HEK293T (cell line): ENCODE measurements at regions not wholly inside any gene's neighbourhood (a gene's known extent, or its start where the extent isn't known, plus 50 kb on each side); places are given as distances from the start of the nearest gene placed in this dataset.

Experiments
- CTCF ChIA-PET: fragments of 350-600 bp; formaldehyde crosslinking; extraction: SDS; loops from one replicate; lab custom pipeline; 2021; ENCODE audit warnings: antibody characterized with exemption, inconsistent platforms; lab: Yijun Ruan, JAX
- POLR2A ChIA-PET: fragments of 350-600 bp; formaldehyde crosslinking; extraction: SDS; loops from one replicate; lab custom pipeline; 2020; ENCODE audit warnings: antibody characterized with exemption, inconsistent platforms; lab: Yijun Ruan, JAX
- DNase-seq: peaks from one replicate; pipeline ENCODE4 v3.0.0; 2012; ENCODE audit warnings: mixed read lengths; ENCODE audit errors: extremely low spot score
- ARNT ChIP-seq: fragments of 450-650 bp; IDR thresholded peaks from 2 replicates; pipeline ENCODE4 v1.6.1; 2017; ENCODE audit warnings: mild to moderate bottlenecking
- BHLHE40 ChIP-seq: fragments of 450-650 bp; IDR thresholded peaks from 2 replicates; pipeline ENCODE4 v1.6.1; 2016; ENCODE audit warnings: mild to moderate bottlenecking, moderate library complexity, borderline replicate concordance
- CTBP1 ChIP-seq: fragments of 450-650 bp; IDR thresholded peaks from 2 replicates; pipeline ENCODE4 v1.6.1; 2016; ENCODE audit warnings: borderline replicate concordance
- ELF4 ChIP-seq: fragments of 450-650 bp; IDR thresholded peaks from 2 replicates; pipeline ENCODE4 v1.6.1; 2017; ENCODE audit warnings: antibody characterized with exemption
- FOXA1 ChIP-seq: fragments of 450-650 bp; IDR thresholded peaks from 2 replicates; pipeline ENCODE4 v1.6.1; 2016; ENCODE audit warnings: mild to moderate bottlenecking
- FOXK2 ChIP-seq: fragments of 450-650 bp; IDR thresholded peaks from 2 replicates; pipeline ENCODE4 v1.6.1; 2016; ENCODE audit warnings: mild to moderate bottlenecking
- FOXM1 ChIP-seq: fragments of 450-650 bp; IDR thresholded peaks from 2 replicates; pipeline ENCODE4 v1.6.1; 2017; ENCODE audit warnings: mild to moderate bottlenecking, borderline replicate concordance
- HDGF ChIP-seq: fragments of 450-650 bp; IDR thresholded peaks from 2 replicates; pipeline ENCODE4 v1.6.1; 2017; ENCODE audit warnings: antibody characterized with exemption, borderline replicate concordance
- L3MBTL2 ChIP-seq: fragments of 450-650 bp; conservative IDR thresholded peaks from 2 replicates; pipeline ENCODE4 v1.6.1; 2016; ENCODE audit warnings: mild to moderate bottlenecking
- LEF1 ChIP-seq: fragments of 450-650 bp; IDR thresholded peaks from 2 replicates; pipeline ENCODE4 v1.6.1; 2017; ENCODE audit warnings: mild to moderate bottlenecking, borderline replicate concordance
- NFRKB ChIP-seq: fragments of 450-650 bp; IDR thresholded peaks from 2 replicates; pipeline ENCODE4 v1.6.1; 2016; ENCODE audit warnings: mild to moderate bottlenecking, moderate library complexity
- SP1 ChIP-seq: fragments of 450-650 bp; IDR thresholded peaks from 2 replicates; pipeline ENCODE4 v1.6.1; 2017
- SUZ12 ChIP-seq: fragments of 450-650 bp; IDR thresholded peaks from 2 replicates; pipeline ENCODE4 v1.6.1; 2016; ENCODE audit warnings: mild to moderate bottlenecking
- TARDBP ChIP-seq: fragments of 450-650 bp; IDR thresholded peaks from 2 replicates; pipeline ENCODE4 v1.6.1; 2016
- ZNF384 ChIP-seq: fragments of 450-650 bp; IDR thresholded peaks from 2 replicates; pipeline ENCODE4 v1.6.1; 2016
- TF ChIP-seq, protein P1 (sequence below): fragments of 450-650 bp; IDR thresholded peaks from 2 replicates; pipeline ENCODE4 v1.6.1; 2016

DNA sequence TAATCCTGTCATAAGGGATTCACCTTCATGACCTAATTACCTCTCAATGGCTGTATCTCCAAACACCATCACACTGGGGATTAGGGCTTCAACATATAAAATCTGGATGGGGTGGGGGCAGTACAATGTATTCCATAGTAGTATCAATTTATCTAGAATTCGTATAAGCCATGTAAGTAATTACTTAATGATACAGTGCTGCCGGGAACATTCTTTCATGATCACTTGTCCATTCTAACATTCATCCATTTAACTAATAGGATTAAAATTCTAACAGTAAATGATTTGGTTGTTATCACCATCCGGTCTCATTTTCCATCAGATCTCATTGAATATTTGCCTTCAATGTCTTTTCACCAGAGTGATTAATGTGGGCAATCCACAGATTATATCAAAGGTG, 1620.9 kb upstream of the TENM3 start:
- TF ChIP-seq BHLHE40 (no peak), HDGF (no peak), FOXM1 (no peak), FOXK2 (no peak), CTBP1 (no peak), L3MBTL2 (no peak), ELF4 (no peak), TARDBP (no peak), ZNF384 (no peak), SP1 (no peak), LEF1 (no peak), SUZ12 (no peak), NFRKB (no peak), FOXA1 (no peak), ARNT (no peak)
- TF ChIP-seq, protein P1, sequence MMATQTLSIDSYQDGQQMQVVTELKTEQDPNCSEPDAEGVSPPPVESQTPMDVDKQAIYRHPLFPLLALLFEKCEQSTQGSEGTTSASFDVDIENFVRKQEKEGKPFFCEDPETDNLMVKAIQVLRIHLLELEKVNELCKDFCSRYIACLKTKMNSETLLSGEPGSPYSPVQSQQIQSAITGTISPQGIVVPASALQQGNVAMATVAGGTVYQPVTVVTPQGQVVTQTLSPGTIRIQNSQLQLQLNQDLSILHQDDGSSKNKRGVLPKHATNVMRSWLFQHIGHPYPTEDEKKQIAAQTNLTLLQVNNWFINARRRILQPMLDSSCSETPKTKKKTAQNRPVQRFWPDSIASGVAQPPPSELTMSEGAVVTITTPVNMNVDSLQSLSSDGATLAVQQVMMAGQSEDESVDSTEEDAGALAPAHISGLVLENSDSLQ = no peak

DNA sequence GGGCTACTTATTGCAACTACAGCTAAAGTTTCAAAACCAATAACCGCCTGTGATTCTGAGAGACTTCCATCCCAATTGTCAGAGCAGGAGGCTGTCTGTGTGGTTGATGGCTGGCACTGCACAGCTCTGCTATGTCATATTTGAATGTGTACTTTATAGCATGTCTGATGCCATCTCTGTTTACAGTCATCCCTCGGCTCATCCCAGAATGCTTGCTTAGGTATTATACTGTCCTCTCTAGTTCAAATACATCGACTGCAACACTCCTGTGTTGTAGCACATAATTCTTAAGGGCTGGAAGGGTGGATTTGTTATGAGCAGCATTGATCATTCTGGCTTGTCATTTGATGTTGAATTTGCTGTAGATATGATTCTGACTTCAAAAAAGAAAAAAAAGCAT, 1617.5 kb upstream of the TENM3 start:
- TF ChIP-seq SP1 (no peak), SUZ12 (no peak), CTBP1 (no peak), ZNF384 (no peak), NFRKB (no peak), FOXM1 (no peak), FOXA1 (no peak)
- no peak for DNase-seq
- CTCF ChIA-PET = no interaction called here
- POLR2A ChIA-PET = no interaction called here

More for the DNA sequence above, 1620.9 kb upstream of the TENM3 start:
- CTCF ChIA-PET = no interaction called here
- no peak for DNase-seq
- POLR2A ChIA-PET = no interaction called here

DNA sequence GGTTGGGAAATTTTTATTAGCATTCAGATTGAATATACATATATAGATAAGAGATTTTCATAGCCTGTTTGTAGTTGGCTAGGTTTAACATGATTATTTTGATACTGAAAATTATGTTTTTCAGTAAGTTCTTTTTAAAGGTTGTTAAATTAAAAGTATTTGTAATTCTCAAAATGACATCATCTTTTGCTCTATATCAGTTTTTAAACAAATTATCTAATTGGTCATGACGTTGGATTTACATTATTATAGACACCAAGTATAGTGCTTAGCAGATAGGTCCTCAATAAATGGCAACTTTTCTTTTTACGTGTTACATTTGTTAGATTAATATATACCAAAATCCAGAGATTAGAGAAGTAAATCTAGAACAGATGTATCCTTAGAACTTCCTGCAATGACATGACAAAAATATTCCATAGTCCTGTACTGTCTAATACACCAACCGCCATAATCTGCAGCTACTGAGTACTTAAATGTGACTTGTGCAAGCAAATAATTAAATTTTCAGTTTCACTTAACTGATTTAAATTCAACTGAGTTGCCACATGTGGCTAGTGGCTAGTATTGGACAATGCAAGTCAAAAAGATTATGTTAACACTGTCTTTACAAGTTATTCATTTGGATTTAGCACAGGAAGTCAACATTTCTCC, 1613.1 kb upstream of the TENM3 start:
- TF ChIP-seq FOXK2 = no peak
- no peak for TF ChIP-seq CTBP1
- no peak for TF ChIP-seq SP1
- TF ChIP-seq, protein P1 = no peak
- no peak for TF ChIP-seq FOXA1
- no peak for TF ChIP-seq ARNT
- TF ChIP-seq TARDBP = no peak
- no peak for TF ChIP-seq SUZ12
- CTCF ChIA-PET = no interaction called here
- DNase-seq = no peak
- POLR2A ChIA-PET = no interaction called here

DNA sequence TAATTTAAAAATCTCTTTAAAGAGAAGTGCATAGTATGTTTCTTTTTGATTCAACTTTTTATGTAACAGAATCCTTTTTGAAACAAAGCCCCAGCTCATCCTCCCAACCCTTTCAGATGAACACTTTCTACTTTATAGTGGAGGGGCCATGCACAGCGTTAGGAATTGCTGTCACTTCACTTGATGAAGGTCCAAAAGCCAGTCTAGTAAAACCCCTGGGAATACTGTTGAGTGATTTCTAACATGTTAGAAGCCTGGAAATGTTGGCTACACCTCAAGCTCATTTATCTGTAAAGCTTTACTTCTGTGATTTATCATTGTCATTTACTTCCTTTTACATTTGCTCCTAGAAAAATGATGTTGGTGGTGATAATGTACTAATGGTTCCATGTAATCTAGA, 1608.9 kb upstream of the TENM3 start:
- no peak for DNase-seq
- ChIA-PET CTCF (no interaction called here), POLR2A (no interaction called here)
- TF ChIP-seq SUZ12 (no peak), FOXA1 (no peak), ARNT (no peak), SP1 (no peak), FOXM1 (no peak), FOXK2 (no peak), BHLHE40 (no peak), NFRKB (no peak), TARDBP (no peak), ELF4 (no peak), CTBP1 (no peak), L3MBTL2 (no peak)
- TF ChIP-seq, protein P1 = no peak

DNA sequence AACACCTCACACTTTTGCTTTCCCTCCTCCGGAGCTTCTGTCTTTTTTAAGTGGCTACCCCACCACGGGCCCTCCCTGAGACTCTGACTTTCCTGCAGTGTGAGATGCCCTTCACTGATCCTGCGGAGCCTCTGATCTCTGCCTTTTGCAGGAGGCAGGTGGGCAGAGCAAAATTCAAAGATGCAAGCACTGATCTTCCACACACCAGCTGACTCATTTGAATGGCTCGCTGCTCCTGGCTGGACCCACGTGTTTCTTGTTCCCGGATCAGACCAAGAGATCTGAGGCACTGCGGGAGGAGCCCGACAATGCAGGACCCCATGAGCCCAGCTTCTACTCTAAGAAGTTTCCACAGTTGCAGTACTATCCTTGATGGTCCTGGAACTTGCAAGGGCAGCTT, 1607.9 kb upstream of the TENM3 start:
- DNase-seq = no peak
- CTCF ChIA-PET = interaction anchor here (1.2 kb wide), 1 partner anchor 29 kb away, joined by 3 read pairs; no protein-coding TSS in a partner anchor
- POLR2A ChIA-PET = no interaction called here
- no peak for TF ChIP-seq ELF4
- TF ChIP-seq FOXM1 = no peak
- no peak for TF ChIP-seq FOXK2
- no peak for TF ChIP-seq FOXA1
- TF ChIP-seq BHLHE40 = no peak
- TF ChIP-seq, protein P1 = no peak
- TF ChIP-seq NFRKB = no peak
- TF ChIP-seq ZNF384 = no peak
- TF ChIP-seq CTBP1 = no peak
- no peak for TF ChIP-seq LEF1
- TF ChIP-seq SP1 = no peak
- TF ChIP-seq ARNT = no peak
- no peak for TF ChIP-seq TARDBP
- no peak for TF ChIP-seq SUZ12
- no peak for TF ChIP-seq L3MBTL2

DNA sequence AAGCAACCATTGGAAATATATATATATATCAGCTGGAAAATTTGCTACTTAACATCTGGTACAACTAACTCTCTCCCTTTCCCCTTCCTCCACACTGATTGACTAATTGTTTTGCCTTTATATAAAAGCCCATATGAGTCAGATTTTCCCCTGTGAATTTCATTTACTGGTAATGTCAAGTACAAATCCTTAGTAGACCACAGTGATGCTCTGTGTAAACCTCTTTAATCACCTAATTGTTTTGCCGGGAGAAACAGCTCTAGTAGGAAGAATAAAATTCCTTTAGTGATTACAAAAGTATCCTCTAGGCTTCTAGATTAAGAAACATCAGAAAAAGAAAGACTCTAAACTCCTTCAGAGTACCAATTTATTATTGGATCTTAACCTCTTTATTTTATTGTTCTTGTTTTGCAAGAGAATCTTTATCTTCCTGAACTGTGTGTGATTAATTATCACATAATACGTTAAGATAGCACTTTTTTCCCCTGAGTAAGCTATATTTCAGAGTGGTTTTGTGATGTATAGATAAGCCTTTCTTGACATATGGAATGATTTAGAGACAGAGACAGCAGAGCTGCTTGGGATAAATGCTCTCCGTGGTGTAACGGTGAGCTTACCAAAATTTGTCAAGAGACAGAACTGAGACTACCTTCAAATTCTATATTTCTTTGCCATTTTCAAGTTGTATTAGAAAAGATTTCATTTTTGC, 1606.4 kb upstream of the TENM3 start:
- POLR2A ChIA-PET = no interaction called here
- CTCF ChIA-PET = no interaction called here
- no peak for TF ChIP-seq FOXM1
- no peak for TF ChIP-seq ELF4
- TF ChIP-seq TARDBP = no peak
- no peak for TF ChIP-seq BHLHE40
- no peak for TF ChIP-seq FOXA1
- TF ChIP-seq SUZ12 = no peak
- TF ChIP-seq, protein P1 = no peak
- no peak for TF ChIP-seq HDGF
- no peak for TF ChIP-seq CTBP1
- no peak for DNase-seq
